Smooth muscle cell (in vitro differentiated cells): ENCODE measurements at regions not wholly inside any gene's neighbourhood (a gene's known extent, or its start where the extent isn't known, plus 50 kb on each side); places are given as distances from the start of the nearest gene placed in this dataset.
"Not testable (repeated sequence)": the region's sequence is repeated elsewhere in the genome, so short reads cannot be mapped to it uniquely, and the experiment has no call there.

Source experiments
- DNase-seq: peaks from one replicate; lab custom pipeline; 2025; ENCODE audit not compliant: unreplicated experiment; lab: John Stamatoyannopoulos, UW
- H2AFZ ChIP-seq: fragments of 200-600 bp; sonication (generic); 2 replicates; pipeline ENCODE4 v1.6.0; 2016; ENCODE audit warnings: antibody characterized with exemption, low read depth, mild to moderate bottlenecking
- H3F3A ChIP-seq: fragments of 200-600 bp; sonication (generic); 2 replicates; pipeline ENCODE4 v1.6.0; 2017; ENCODE audit warnings: antibody characterized with exemption, low read depth
- H3K27ac ChIP-seq: fragments of 200-600 bp; sonication (generic); 2 replicates; pipeline ENCODE4 v1.5.1; 2016; ENCODE audit warnings: low read depth, mild to moderate bottlenecking
- H3K27me3 ChIP-seq: fragments of 200-600 bp; sonication (generic); 2 replicates; pipeline ENCODE4 v1.6.1; 2016; ENCODE audit warnings: low read depth, mild to moderate bottlenecking
- H3K36me3 ChIP-seq: fragments of 200-600 bp; sonication (generic); 2 replicates; pipeline ENCODE4 v1.5.1; 2016; ENCODE audit warnings: low read depth
- H3K4me1 ChIP-seq: fragments of 200-600 bp; sonication (generic); 2 replicates; pipeline ENCODE4 v1.5.1; 2016; ENCODE audit warnings: low read depth
- H3K4me2 ChIP-seq: fragments of 200-600 bp; sonication (generic); 2 replicates; pipeline ENCODE4 v1.6.0; 2016; ENCODE audit warnings: mild to moderate bottlenecking
- H3K4me3 ChIP-seq: fragments of 200-600 bp; sonication (generic); 2 replicates; pipeline ENCODE4 v1.5.1; 2016; ENCODE audit warnings: mild to moderate bottlenecking
- H3K79me2 ChIP-seq: fragments of 200-600 bp; sonication (generic); 2 replicates; pipeline ENCODE4 v1.6.0; 2016; ENCODE audit warnings: low read depth, mild to moderate bottlenecking
- H3K9ac ChIP-seq: fragments of 200-600 bp; sonication (generic); 2 replicates; pipeline ENCODE4 v1.6.0; 2016; ENCODE audit warnings: low read depth
- H3K9me3 ChIP-seq: fragments of 200-600 bp; sonication (generic); replicated peaks from 2 replicates; pipeline ENCODE4 v1.5.1; 2016; ENCODE audit warnings: low read depth
- H4K20me1 ChIP-seq: fragments of 200-600 bp; sonication (generic); 2 replicates; pipeline ENCODE4 v1.6.0; 2016; ENCODE audit warnings: low read depth
- CTCF ChIP-seq: fragments of 200-600 bp; sonication (generic); IDR thresholded peaks from 2 replicates; pipeline ENCODE4 v1.5.1; 2017; ENCODE audit warnings: borderline replicate concordance, mild to moderate bottlenecking, antibody characterized with exemption; ENCODE audit not compliant: insufficient read depth, poor library complexity, severe bottlenecking
- WGBS: methylation state at CpG from one replicate; pipeline ENCODE4 v1.1.7; 2016; ENCODE audit warnings: low lambda C conversion rate; 5-methylcytosine and 5-hydroxymethylcytosine counted together

GRCh38 chr13:58706421-58706820, 1074.9 kb downstream of the PCDH17 start:
- Histone ChIP-seq H3K4me3 (no peak overlapping the region), H3K9me3 (no peaks in the 10 kb centered on the region), H3K27ac (no peak overlapping the region), H3K27me3 (no peaks in the 10 kb centered on the region), H3K4me2 (no peak overlapping the region), H4K20me1 (no peaks in the 10 kb centered on the region), H3K79me2 (no peaks in the 10 kb centered on the region), H3F3A (no peaks in the 10 kb centered on the region), H3K4me1 (no peaks in the 10 kb centered on the region), H3K36me3 (no peaks in the 10 kb centered on the region), H3K9ac (no peak overlapping the region), H2AFZ (no peak overlapping the region)
- TF ChIP-seq CTCF: no peak
- DNase-seq: no peak
- 84% methylated on average over 2 of the region's 2 CpGs for WGBS

DNA sequence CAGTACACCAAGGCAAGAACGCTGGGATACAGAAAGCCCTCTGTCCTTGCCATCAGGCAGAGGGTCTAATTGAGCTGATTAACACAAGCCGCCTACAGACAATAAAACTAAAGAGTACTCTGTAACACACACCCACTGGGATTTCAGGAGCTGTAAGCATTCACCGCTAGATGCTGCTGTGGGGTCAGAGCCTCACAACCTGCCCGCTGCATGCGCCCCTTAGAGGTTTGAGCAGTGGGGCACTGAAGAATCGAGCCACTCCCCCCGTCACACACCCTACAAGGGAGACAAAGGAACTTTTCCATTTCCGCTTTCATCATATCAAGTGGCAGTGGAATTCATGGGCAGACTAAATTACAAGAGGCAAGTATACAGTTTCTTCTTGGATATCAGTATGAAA, 1080.6 kb downstream of the PCDH17 start:
- H3K4me1 ChIP-seq: no peaks in the 10 kb centered on the region
- 59% methylated on average over 8 of the region's 8 CpGs for WGBS
- H3K27me3 ChIP-seq: no peaks in the 10 kb centered on the region
- TF ChIP-seq CTCF: no peak
- H3K4me2 ChIP-seq: no peak overlapping the region
- no peak overlapping the region for H2AFZ ChIP-seq
- H3F3A ChIP-seq: no peaks in the 10 kb centered on the region
- DNase-seq: no peak
- H3K4me3 ChIP-seq: no peak overlapping the region
- H3K9ac ChIP-seq: no peak overlapping the region
- no peaks in the 10 kb centered on the region for H3K9me3 ChIP-seq
- no peaks in the 10 kb centered on the region for H3K36me3 ChIP-seq
- H3K27ac ChIP-seq: no peak overlapping the region
- H4K20me1 ChIP-seq: no peaks in the 10 kb centered on the region
- H3K79me2 ChIP-seq: no peaks in the 10 kb centered on the region

DNA sequence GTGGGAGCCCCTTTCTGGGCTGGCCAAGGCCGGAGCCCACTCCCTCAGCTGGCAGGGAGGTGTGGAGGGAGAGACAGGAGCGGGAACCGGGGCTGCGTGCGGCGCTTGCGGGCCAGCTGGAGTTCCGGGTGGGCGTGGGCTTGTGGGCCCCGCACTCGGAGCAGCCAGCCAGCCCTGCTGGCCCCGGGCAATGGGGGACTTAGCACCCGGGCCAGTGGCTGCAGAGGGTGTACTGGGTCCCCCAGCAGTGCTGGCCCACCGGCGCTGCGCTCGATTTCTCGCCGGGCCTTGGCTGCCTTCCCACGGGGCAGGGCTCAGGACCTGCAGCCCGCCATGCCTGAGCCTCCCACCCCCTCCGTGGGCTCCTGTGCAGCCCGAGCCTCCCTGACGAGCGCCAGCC, 1082.5 kb downstream of the PCDH17 start:
- H3F3A ChIP-seq, H3K36me3 ChIP-seq, H3K79me2 ChIP-seq, H3K9ac ChIP-seq, DNase-seq, H3K4me3 ChIP-seq, H3K4me1 ChIP-seq, H3K27ac ChIP-seq, H3K4me2 ChIP-seq, H3K27me3 ChIP-seq, H3K9me3 ChIP-seq, H4K20me1 ChIP-seq, H2AFZ ChIP-seq: not testable (repeated sequence)
- 93% methylated on average over 23 of the region's 25 CpGs for WGBS

DNA sequence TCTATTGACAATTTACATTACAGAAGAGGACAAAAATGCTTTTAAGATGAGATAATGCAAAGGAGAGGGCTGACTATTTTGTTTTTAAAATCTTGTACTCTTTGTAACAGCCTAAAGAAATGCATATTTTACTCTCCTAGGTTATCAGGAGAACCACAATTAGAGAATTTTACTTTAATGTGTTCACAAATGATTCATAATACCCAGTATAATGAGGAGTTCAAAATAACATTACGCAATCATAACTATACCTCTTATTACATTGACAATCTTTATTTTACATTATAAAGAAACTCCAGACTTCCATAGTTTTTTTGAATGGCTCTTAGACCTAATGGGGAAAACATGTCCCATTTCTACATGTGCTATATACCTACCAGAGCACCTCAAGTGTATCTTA, 1089.7 kb downstream of the PCDH17 start:
- H3K4me3 ChIP-seq: no peak overlapping the region

More for the DNA sequence above, 1089.7 kb downstream of the PCDH17 start:
- Histone ChIP-seq H3K27me3 (no peaks in the 10 kb centered on the region), H4K20me1 (no peaks in the 10 kb centered on the region), H2AFZ (no peak overlapping the region), H3K4me1 (no peaks in the 10 kb centered on the region), H3K79me2 (no peaks in the 10 kb centered on the region), H3F3A (no peaks in the 10 kb centered on the region), H3K27ac (no peak overlapping the region), H3K4me2 (no peak overlapping the region), H3K9ac (no peak overlapping the region), H3K36me3 (no peaks in the 10 kb centered on the region), H3K9me3 (no peaks in the 10 kb centered on the region)
- WGBS: 100% methylated on average over 1 of the region's 1 CpG
- no peak for DNase-seq
- no peak for TF ChIP-seq CTCF
